ENCODE measurements at regions not wholly inside any gene's neighbourhood (a gene's known extent, or its start where the extent isn't known, plus 50 kb on each side); places are given as distances from the start of the nearest gene placed in this dataset.

- no peak for DNase-seq (ENCODE audit: low spot score)
These were observed 606.0 kb downstream of the ARL4A start for GRCh38 chr7:13293264-13294002.

- no peak for DNase-seq (ENCODE audit: low spot score)
These were observed 619.6 kb downstream of the ARL4A start for GRCh38 chr7:13307040-13307439.

DNA sequence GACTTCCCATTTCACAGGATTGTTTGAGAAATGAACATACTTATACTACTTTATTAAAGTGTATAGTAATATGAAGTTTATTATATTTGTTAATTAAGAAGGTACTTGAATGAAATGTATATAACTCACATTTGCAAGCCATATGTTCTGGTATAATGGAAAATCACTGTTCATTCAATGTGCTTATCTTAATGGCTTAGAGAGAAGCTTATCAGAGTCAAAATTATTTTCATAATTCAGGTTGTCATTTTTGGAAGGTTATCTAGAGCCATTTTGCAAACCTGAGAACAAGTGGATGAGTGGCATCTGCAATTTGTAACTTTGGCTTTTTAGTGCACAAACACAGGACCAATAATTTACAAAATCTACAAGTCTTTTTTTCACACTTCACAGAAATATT lies 621.0 kb downstream of the ARL4A start:
- no peak for DNase-seq (ENCODE audit: low spot score)

- DNase-seq (ENCODE audit: low spot score) = no peak
These were observed 622.1 kb downstream of the ARL4A start for GRCh38 chr7:13309535-13309934.

- DNase-seq (ENCODE audit: low spot score) = no peak
These were observed 624.9 kb downstream of the ARL4A start for GRCh38 chr7:13312307-13312706.

GRCh38 chr7:13320333-13320732 lies 632.9 kb downstream of the ARL4A start:
- DNase-seq (ENCODE audit: low spot score) = no peak

DNA sequence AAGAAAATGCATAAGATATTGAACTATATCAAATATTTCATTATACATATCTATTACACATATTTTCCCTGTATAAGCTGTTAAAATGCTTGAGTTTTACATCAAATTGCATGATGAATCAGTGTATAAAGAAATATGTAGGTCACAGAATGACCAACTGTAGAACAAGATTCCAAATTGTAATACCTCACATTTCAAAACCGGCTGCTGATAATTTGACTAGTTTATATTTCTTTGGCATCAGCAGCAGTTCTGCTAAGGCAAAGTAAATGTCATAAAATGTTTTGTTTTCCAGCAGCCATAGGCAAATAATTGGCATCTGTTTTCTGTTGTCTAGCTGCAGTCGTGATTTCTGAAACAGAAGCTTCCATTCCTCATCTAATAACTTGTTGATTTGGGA lies 633.9 kb downstream of the ARL4A start:
- DNase-seq (ENCODE audit: low spot score) = no peak

GRCh38 chr7:13322126-13322525 lies 634.7 kb downstream of the ARL4A start:
- no peak for DNase-seq (ENCODE audit: low spot score)

DNA sequence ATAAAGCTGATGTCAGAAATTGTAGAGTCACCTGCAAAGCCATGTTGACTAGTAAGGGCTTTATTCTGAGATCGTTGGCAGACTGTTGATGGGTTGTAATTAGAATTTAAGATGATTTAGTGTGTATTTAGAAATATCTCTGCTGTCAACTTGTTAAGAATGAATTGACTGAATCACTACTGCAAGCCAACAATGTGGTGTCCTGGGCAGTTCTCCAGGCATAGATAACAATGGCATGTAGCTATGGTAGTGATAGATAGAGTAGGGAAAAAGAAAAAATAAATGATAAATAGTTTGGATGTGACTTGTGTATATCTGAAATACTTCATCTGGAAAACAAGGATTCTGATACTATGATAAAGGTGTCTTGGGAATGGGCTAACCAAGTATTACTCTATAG lies 640.2 kb downstream of the ARL4A start:
- DNase-seq (ENCODE audit: low spot score) = no peak

DNA sequence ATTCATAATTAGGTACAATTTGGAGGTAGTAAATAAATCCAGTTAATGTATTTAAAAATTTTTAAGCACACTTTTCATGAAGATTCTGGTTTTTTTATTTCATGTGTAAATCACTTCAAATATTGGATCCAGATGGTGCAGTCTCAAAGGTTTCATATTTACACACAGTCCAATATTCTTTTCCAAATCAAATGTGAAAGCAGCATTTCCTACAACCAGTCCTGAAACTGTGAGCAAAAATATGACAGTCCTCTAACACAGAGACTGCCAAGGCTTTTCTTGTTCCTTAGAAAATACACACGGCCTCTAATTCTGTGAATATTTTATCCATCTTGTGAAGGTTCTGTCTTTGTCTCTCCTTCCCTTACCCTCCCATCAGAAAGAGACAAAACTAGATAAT lies 645.9 kb downstream of the ARL4A start:
- no peak for DNase-seq (ENCODE audit: low spot score)

DNA sequence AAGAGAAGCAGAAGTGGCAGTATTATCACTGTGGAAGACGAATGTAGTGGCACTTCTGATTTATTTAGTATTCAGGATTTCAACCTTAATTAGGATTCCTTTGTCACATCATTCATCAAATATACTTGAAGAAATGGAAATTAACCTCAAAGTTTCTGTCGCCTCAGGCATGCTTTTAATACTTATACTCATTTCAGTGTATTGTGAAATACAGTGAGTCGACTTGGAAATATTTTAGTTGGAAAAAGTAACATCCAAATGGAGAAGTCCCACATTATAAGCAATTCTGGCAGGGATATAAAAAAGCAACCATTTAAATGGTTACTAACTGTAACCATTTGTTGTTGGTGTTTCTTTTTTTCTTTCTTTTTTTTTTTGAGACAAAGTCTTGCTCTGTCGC lies 648.8 kb downstream of the ARL4A start:
- no peak for DNase-seq (ENCODE audit: low spot score)

DNA sequence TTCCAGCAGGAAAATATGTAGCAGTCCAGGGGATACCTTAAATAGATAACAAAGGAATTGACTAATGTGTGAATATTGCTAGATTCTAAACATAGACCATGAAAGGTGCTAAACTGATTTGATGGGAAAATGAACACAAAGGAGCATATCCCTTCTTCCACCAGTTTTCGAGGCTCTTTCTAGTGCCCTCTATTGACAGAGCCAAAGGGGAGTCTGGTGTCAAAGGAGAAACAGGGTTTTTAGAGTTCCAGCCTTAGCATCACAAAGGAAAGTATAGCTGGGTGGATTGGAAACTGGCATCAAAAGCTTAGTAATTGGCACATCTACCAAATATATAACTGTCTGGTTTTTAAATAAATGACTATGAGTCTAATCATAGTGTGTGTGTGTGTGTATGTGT lies 636.8 kb downstream of the ETV1 start:
- no peak for DNase-seq (ENCODE audit: low spot score)

DNA sequence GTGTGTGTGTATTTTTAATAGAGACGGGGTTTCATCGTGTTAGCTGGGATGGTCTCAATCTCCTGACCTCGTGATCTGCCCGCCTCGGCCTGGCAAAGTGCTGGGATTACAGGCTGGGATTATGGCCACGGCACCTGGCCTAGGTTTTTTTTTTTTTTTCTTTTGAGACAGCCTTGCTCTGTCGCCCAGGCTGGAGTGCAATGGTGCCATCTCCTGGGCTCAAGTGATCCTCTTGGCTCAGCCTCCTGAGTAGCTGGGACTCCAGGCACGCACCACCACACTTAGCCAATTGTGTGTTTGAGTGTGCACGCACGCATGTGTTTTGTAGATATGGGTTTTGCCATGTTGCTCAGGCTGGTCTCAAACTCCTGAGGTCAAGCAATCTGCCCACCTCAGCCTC lies 629.8 kb downstream of the ETV1 start:
- DNase-seq (ENCODE audit: low spot score) = no peak

GRCh38 chr7:13386741-13387140 lies 602.7 kb downstream of the ETV1 start:
- no peak for DNase-seq (ENCODE audit: low spot score)

GRCh38 chr7:13407911-13408310 lies 581.6 kb downstream of the ETV1 start:
- no peak for DNase-seq (ENCODE audit: low spot score)

DNA sequence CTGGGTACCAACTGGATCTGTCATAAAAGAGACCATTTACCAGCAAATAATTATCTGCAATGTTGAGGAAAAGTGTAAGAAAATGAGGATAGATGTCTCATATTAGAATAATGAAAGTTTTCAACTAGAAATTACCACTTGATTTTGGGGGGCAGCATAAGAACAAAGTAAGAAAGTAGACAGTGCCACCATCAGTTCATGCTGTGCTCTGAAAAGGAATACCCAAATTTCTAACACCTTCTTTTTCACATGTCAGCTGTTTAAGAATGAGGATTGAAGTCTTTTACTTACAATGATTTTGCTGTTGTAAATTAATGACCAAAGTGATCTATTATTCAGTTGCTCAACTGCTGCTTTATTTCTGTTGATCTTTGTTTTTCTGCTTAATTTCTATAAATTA lies 578.3 kb downstream of the ETV1 start:
- no peak for DNase-seq (ENCODE audit: low spot score)

- no peak for DNase-seq (ENCODE audit: low spot score)
These were observed 577.8 kb downstream of the ETV1 start for GRCh38 chr7:13411636-13412035.

- no peak for DNase-seq (ENCODE audit: low spot score)
These were observed 575.3 kb downstream of the ETV1 start for GRCh38 chr7:13414181-13414580.

DNA sequence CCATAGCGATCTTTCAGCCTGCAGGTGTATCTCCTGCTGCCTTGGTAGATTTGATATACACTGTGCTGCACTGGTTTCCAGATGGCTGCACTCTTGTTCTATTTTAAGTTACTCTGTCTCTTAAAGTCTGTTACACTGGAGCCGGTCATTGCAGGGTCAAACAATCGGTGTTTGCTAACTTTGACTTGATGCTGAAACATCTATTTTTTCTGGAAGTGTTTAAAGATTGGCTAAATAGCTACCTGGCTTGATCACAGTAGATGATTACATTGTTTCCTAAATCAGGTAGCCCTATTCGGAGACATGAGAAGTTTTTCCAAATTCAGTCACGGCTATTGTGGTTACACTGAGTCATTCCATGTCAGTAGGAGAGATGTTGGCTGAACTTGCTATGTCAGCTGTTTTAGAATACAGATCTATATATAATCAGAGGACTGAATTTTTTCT lies 574.8 kb downstream of the ETV1 start:
- no peak for DNase-seq (ENCODE audit: low spot score)

- no peak for DNase-seq (ENCODE audit: low spot score)
These were observed 573.4 kb downstream of the ETV1 start for GRCh38 chr7:13416071-13416470.

DNA sequence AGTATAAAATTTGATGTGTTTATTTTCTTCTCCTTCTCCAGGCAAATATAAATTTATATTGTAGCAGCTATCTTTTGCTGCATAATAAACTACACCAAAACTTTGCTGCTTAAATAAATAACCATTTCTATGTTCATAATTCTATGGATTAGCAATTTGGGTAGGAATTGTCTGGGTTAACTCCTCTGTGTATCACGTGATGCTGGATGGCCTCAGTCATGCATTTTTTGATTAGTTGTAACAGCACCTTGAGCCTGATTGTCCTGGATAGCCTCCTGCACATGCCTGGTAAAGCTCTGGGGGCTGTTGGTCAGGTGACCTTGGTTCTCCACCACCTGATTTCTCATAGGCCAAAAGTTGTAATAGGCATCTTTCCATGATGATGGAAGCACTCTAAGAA lies 572.9 kb downstream of the ETV1 start:
- DNase-seq (ENCODE audit: low spot score) = no peak

DNA sequence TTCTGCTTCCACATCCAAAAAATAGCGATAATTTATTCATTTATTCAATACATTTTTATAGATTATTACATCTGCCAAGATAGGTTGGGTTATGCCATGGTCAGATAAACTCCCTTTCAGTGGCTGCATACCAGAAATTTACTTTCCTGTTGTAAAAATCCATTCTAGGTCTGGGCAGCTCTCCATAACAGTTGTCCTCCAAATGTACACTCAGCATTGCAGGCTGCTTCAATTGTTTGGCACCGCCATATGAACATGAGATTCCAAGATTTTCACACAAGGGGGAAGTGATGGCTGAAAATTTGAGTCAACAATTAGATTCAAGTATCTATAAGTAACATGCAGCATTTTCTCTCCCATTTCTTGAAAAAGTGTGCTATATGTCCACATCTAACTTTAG lies 568.7 kb downstream of the ETV1 start:
- no peak for DNase-seq (ENCODE audit: low spot score)

DNA sequence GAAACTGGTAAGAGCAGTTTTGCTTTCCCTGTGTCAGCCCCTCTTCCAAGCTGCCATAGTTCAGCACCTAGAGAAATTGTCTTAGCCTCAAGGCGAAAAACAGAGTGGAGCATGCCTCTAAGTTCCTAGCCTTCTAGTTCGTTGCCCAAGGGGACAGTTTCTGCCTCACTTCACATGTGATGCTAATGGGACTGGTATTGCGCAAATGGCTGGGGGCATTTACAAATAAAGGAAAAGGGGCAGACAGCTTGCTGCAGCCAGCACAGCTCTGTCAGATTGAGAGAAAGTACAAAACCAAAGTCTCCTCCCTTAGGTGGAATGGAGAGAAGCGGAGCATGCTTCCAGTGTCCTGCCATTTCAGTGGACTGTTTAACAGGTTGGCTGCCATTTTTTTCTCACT lies 567.7 kb downstream of the ETV1 start:
- DNase-seq (ENCODE audit: low spot score) = no peak

DNA sequence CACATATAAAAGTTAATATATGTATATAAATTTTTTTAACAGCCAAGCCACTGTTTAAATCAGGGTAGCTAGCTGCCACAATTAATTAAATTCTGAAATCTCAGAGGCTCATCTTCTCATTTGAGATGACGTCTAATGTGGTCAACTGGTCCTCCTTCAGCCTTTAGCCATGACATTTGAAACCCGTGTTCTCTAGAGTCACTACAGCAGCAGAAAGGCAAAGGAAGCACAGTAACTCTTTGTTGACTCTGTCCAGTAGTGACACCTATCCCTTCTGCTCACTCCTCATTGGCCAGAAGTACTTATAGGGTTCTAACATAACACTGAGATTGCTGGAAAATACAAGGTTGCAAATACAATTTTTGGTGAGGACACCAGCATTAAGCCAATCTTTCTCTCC lies 555.5 kb downstream of the ETV1 start:
- no peak for DNase-seq (ENCODE audit: low spot score)

- DNase-seq (ENCODE audit: low spot score) = no peak
These were observed 547.2 kb downstream of the ETV1 start for GRCh38 chr7:13442226-13442625.
